A549 (cell line): ENCODE measurements at regions not wholly inside any gene's neighbourhood (a gene's known extent, or its start where the extent isn't known, plus 50 kb on each side); places are given as distances from the start of the nearest gene placed in this dataset.

Experiments
- ATAC-seq, 2 experiments: fragments of 200-7000 bp in 1 of 2; fragments of >200 bp in 1 of 2; cut with Nextera tagmentation in 1 of 2; cut with Tn5 transposase in 1 of 2; 3 replicates each; pipeline versions ENCODE4 v1.8.0 to v1.9.1; 2018 to 2020; ENCODE audit warnings: mild to moderate bottlenecking in 1 of 2, moderate library complexity in 1 of 2
- CTCF ChIA-PET: fragments of 300-600 bp; sonication (Branson Sonifier 250); formaldehyde crosslinking; extraction: SDS; loops from one replicate; lab custom pipeline; 2021; ENCODE audit warnings: antibody characterized with exemption, inconsistent platforms; lab: Yijun Ruan, JAX
- POLR2A ChIA-PET: fragments of 350-600 bp; formaldehyde crosslinking; extraction: SDS; loops from one replicate; lab custom pipeline; 2021; ENCODE audit warnings: antibody characterized with exemption, inconsistent platforms; lab: Yijun Ruan, JAX
- DNase-seq, 2 experiments: peaks; one replicate each; pipeline versions ENCODE4 v3.0.0 to v3.0.0-alpha.2; 2011 to 2016; ENCODE audit warnings: low read depth in 1 of 2, low spot score in 1 of 2
- FAIRE-seq: peaks from 2 replicates; lab custom pipeline; 2011; peaks lifted over from hg19 to GRCh38; lab: Jason Lieb, UNC
- H3K27ac ChIP-seq, 2 experiments: fragments of >200 bp; sonication (Bioruptor Twin); formaldehyde crosslinking; 3 replicates each; pipeline ENCODE4 v1.5.1; 2016 to 2017
- H3K4me1 ChIP-seq: fragments of >200 bp; sonication (Bioruptor Twin); formaldehyde crosslinking; 3 replicates; pipeline ENCODE4 v1.6.1; 2016
- H3K4me2 ChIP-seq: fragments of >200 bp; sonication (Bioruptor Twin); formaldehyde crosslinking; 3 replicates; pipeline ENCODE4 v1.6.1; 2016
- H3K4me3 ChIP-seq: fragments of >200 bp; sonication (Bioruptor Twin); formaldehyde crosslinking; 3 replicates; pipeline ENCODE4 v1.5.1; 2016
- H3K9me3 ChIP-seq: fragments of >200 bp; sonication (Bioruptor Twin); formaldehyde crosslinking; 3 replicates; pipeline ENCODE4 v1.6.1; 2016
- CBX2 ChIP-seq: fragments of 200-600 bp; sonication (generic); IDR thresholded peaks from 2 replicates; pipeline ENCODE4 v1.6.1; 2016; ENCODE audit warnings: low read depth, mild to moderate bottlenecking, borderline replicate concordance
- CTCF ChIP-seq: fragments of >200 bp; sonication (Bioruptor Twin); formaldehyde crosslinking; IDR thresholded peaks from 3 replicates; pipeline ENCODE4 v1.5.1; 2016
- EP300 ChIP-seq, 2 experiments: fragments of >200 bp; sonication (Bioruptor Twin); formaldehyde crosslinking; IDR thresholded peaks; 2 replicates in 1 of 2; 3 replicates in 1 of 2; pipeline ENCODE4 v1.6.1; 2016 to 2017
- FOXS1 ChIP-seq: fragments of 250-450 bp; sonication (Bioruptor Pico); IDR thresholded peaks from 2 replicates; pipeline ENCODE4 v1.5.0; 2020; ENCODE audit warnings: mild to moderate bottlenecking, moderate library complexity
- GATA3 ChIP-seq: IDR thresholded peaks from 2 replicates; pipeline ENCODE4 v1.6.1; 2012; ENCODE audit warnings: borderline replicate concordance
- HDAC2 ChIP-seq: fragments of 200-600 bp; sonication (generic); IDR thresholded peaks from 2 replicates; pipeline ENCODE4 v1.6.1; 2016
- HEYL ChIP-seq: fragments of 250-450 bp; sonication (Bioruptor Pico); IDR thresholded peaks from 2 replicates; pipeline ENCODE4 v1.8.0; 2021; ENCODE audit warnings: mild to moderate bottlenecking, moderate library complexity
- HMGXB4 ChIP-seq: fragments of 250-450 bp; sonication (Bioruptor Pico); IDR thresholded peaks from 2 replicates; pipeline ENCODE4 v1.5.0; 2021; ENCODE audit warnings: mild to moderate bottlenecking, moderate library complexity, borderline replicate concordance
- HOXA7 ChIP-seq: fragments of 250-450 bp; sonication (Bioruptor Pico); IDR thresholded peaks from 2 replicates; pipeline ENCODE4 v1.5.0; 2020; ENCODE audit warnings: mild to moderate bottlenecking, moderate library complexity
- HOXB13 ChIP-seq: fragments of 250-450 bp; sonication (Bioruptor Pico); IDR thresholded peaks from 2 replicates; pipeline ENCODE4 v1.5.0; 2020; ENCODE audit warnings: low read depth, mild to moderate bottlenecking, moderate library complexity
- HOXB5 ChIP-seq: fragments of 250-450 bp; sonication (Bioruptor Pico); IDR thresholded peaks from 2 replicates; pipeline ENCODE4 v1.5.0; 2020; ENCODE audit warnings: mild to moderate bottlenecking, moderate library complexity
- KDM1A ChIP-seq: fragments of 200-600 bp; sonication (generic); IDR thresholded peaks from 2 replicates; pipeline ENCODE4 v1.6.1; 2016; ENCODE audit warnings: low read depth, mild to moderate bottlenecking
- MAFK ChIP-seq: fragments of 450-650 bp; IDR thresholded peaks from 2 replicates; pipeline ENCODE4 v1.6.1; 2014; ENCODE audit not compliant: partially characterized antibody
- MAZ ChIP-seq: fragments of 150-350 bp; IDR thresholded peaks from 2 replicates; pipeline ENCODE4 v1.6.1; 2014; ENCODE audit warnings: antibody characterized with exemption, low read depth, low read length, borderline replicate concordance
- NPAS2 ChIP-seq: fragments of 250-450 bp; sonication (Bioruptor Pico); IDR thresholded peaks from 2 replicates; pipeline ENCODE4 v1.8.0; 2022; ENCODE audit warnings: mild to moderate bottlenecking, moderate library complexity, borderline replicate concordance
- RARB ChIP-seq: fragments of 250-450 bp; sonication (Bioruptor Pico); IDR thresholded peaks from 2 replicates; pipeline ENCODE4 v1.8.0; 2021; ENCODE audit warnings: mild to moderate bottlenecking, moderate library complexity
- REST ChIP-seq: fragments of 200-600 bp; sonication (generic); IDR thresholded peaks from 2 replicates; pipeline ENCODE4 v1.6.1; 2016; ENCODE audit warnings: antibody characterized with exemption, mild to moderate bottlenecking, moderate library complexity
- RFX5 ChIP-seq: fragments of 450-650 bp; IDR thresholded peaks from 2 replicates; pipeline ENCODE4 v1.7.1; 2014; ENCODE audit warnings: antibody characterized with exemption, mild to moderate bottlenecking, moderate library complexity
- ZNF302 ChIP-seq: fragments of 250-450 bp; sonication (Bioruptor Pico); IDR thresholded peaks from 2 replicates; pipeline ENCODE4 v1.9.0; 2021; ENCODE audit warnings: inconsistent platforms, mild to moderate bottlenecking, moderate library complexity
- ZSCAN20 ChIP-seq: fragments of 250-450 bp; sonication (Bioruptor Pico); IDR thresholded peaks from 2 replicates; pipeline ENCODE4 v1.8.0; 2022; ENCODE audit warnings: mild to moderate bottlenecking, moderate library complexity
- WGBS: methylation state at CpG from one replicate; pipeline ENCODE4 v1.1.6; 2017; ENCODE audit errors: missing lambda C conversion rate; 5-methylcytosine and 5-hydroxymethylcytosine counted together
- TF ChIP-seq, protein P1 (sequence below): IDR thresholded peaks from 2 replicates; pipeline ENCODE4 v1.6.1; 2012
- TF ChIP-seq, protein P2 (sequence below): fragments of 450-650 bp; IDR thresholded peaks from 2 replicates; pipeline ENCODE4 v1.6.1; 2014; ENCODE audit warnings: antibody characterized with exemption
- TF ChIP-seq, protein P3 (sequence below): IDR thresholded peaks from 2 replicates; pipeline ENCODE4 v1.6.1; 2012; ENCODE audit warnings: low read depth, borderline replicate concordance

DNA sequence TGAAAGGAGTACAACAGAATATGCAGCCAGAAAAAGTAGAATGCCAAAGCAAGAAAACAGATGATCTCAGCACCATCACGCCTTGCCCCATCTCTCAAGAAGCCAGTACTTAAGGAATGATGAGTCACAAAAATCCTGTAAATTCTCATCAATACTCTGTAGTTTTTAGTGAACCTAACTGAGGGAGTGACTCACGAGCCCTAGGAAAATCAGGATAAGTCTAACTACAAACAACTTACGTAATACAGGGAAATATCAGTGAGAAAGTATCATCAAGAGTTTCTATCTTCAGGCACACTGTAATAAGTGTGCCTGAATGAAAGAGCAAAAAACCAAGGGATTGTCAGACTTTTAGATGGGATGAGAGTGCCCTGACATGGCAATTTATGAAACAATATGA, 644.4 kb downstream of the STPG2 start (continued):
- no peak for TF ChIP-seq MAZ
- TF ChIP-seq HMGXB4 (CRISPR knock-in tag): no peak
- no peak for TF ChIP-seq KDM1A

- CTCF ChIA-PET: no interaction called here
- no peak for FAIRE-seq
Measured at GRCh38 chr4:97500423-97500822, 642.9 kb downstream of the STPG2 start.

More at GRCh38 chr4:97500423-97500822, 642.9 kb downstream of the STPG2 start:
- H3K4me3 ChIP-seq: no peak overlapping the region
- DNase-seq: no peak
- 53% methylated on average over 2 of the region's 2 CpGs for WGBS
- ATAC-seq: no peak
- H3K4me1 ChIP-seq: peaks cover 37% of the 10 kb centered on the region
- no peak overlapping the region for H3K27ac ChIP-seq
- TF ChIP-seq NPAS2 (CRISPR knock-in tag): no peak
- TF ChIP-seq ZSCAN20 (CRISPR knock-in tag): no peak
- no peak for TF ChIP-seq HOXB13 (CRISPR knock-in tag)
- no peak for TF ChIP-seq HOXB5 (CRISPR knock-in tag)
- TF ChIP-seq, protein P1, sequence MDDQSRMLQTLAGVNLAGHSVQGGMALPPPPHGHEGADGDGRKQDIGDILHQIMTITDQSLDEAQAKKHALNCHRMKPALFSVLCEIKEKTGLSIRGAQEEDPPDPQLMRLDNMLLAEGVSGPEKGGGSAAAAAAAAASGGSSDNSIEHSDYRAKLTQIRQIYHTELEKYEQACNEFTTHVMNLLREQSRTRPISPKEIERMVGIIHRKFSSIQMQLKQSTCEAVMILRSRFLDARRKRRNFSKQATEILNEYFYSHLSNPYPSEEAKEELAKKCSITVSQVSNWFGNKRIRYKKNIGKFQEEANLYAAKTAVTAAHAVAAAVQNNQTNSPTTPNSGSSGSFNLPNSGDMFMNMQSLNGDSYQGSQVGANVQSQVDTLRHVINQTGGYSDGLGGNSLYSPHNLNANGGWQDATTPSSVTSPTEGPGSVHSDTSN: no peak
- TF ChIP-seq RARB (CRISPR knock-in tag): no peak
- TF ChIP-seq CTCF: no peak
- TF ChIP-seq, protein P2, sequence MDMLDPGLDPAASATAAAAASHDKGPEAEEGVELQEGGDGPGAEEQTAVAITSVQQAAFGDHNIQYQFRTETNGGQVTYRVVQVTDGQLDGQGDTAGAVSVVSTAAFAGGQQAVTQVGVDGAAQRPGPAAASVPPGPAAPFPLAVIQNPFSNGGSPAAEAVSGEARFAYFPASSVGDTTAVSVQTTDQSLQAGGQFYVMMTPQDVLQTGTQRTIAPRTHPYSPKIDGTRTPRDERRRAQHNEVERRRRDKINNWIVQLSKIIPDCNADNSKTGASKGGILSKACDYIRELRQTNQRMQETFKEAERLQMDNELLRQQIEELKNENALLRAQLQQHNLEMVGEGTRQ: no peak
- TF ChIP-seq MAFK: no peak
- no peak for TF ChIP-seq RFX5
- TF ChIP-seq FOXS1 (CRISPR knock-in tag): no peak
- no peak for TF ChIP-seq HOXA7
- TF ChIP-seq REST: no peak
- TF ChIP-seq HDAC2: no peak
- TF ChIP-seq, protein P3, sequence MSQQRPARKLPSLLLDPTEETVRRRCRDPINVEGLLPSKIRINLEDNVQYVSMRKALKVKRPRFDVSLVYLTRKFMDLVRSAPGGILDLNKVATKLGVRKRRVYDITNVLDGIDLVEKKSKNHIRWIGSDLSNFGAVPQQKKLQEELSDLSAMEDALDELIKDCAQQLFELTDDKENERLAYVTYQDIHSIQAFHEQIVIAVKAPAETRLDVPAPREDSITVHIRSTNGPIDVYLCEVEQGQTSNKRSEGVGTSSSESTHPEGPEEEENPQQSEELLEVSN: no peak
- no peak for TF ChIP-seq ZNF302 (CRISPR knock-in tag)
- TF ChIP-seq CBX2: no peak
- no peak for TF ChIP-seq GATA3
- TF ChIP-seq HEYL (CRISPR knock-in tag): no peak
- TF ChIP-seq EP300 (IDR thresholded peaks at IDR 0.05): no peak
- no peaks in the 10 kb centered on the region for H3K9me3 ChIP-seq
- POLR2A ChIA-PET: no interaction called here
- H3K4me2 ChIP-seq: no peak overlapping the region
